Esophagus (tissue), 2 donors: ENCODE measurements at regions not wholly inside any gene's neighbourhood (a gene's known extent, or its start where the extent isn't known, plus 50 kb on each side); places are given as distances from the start of the nearest gene placed in this dataset.

Source experiments
- H3K27ac ChIP-seq, 2 donors: one replicate each; pipeline ENCODE4 v1.5.1; 2013; ENCODE audit warnings: low read depth in 2 of 2, mild to moderate bottlenecking in 2 of 2, inconsistent platforms in 1 of 2, low read length in 1 of 2, moderate library complexity in 1 of 2
- H3K27me3 ChIP-seq, 2 donors: one replicate each; pipeline ENCODE4 v1.6.1; 2013; ENCODE audit warnings: low read length in 2 of 2, control low read depth in 1 of 2, mild to moderate bottlenecking in 1 of 2; ENCODE audit not compliant: insufficient read depth in 2 of 2, control insufficient read depth in 1 of 2
- H3K36me3 ChIP-seq, 2 donors: one replicate each; pipeline ENCODE4 v1.6.1; 2013; ENCODE audit warnings: low read length in 1 of 2; ENCODE audit not compliant: control insufficient read depth in 2 of 2, insufficient read depth in 2 of 2
- H3K4me1 ChIP-seq, 2 donors: one replicate each; pipeline ENCODE4 v1.6.1; 2013; ENCODE audit warnings: low read length in 1 of 2; ENCODE audit not compliant: control insufficient read depth in 2 of 2, insufficient read depth in 2 of 2
- H3K4me3 ChIP-seq, 2 donors: one replicate each; pipeline ENCODE4 v1.5.1; 2013; ENCODE audit warnings: low read length in 2 of 2, mild to moderate bottlenecking in 2 of 2, low read depth in 1 of 2, moderate library complexity in 1 of 2
- H3K9me3 ChIP-seq, 2 donors: one replicate each; pipeline ENCODE4 v1.6.1; 2013; ENCODE audit warnings: mild to moderate bottlenecking in 2 of 2, low read depth in 1 of 2, low read length in 1 of 2, moderate library complexity in 1 of 2; ENCODE audit not compliant: control insufficient read depth in 2 of 2, insufficient read depth in 1 of 2
- WGBS, 2 donors: extraction: QIAGEN DNeasy Blood & Tissue Kit; methylation state at CpG; one replicate each; pipeline ENCODE4 v1.1.7; 2013; 5-methylcytosine and 5-hydroxymethylcytosine counted together
- donor health status: healthy with polysubstance abuse.
- donor health status: Bipolar disorder and iron deficiency.

- no peak overlapping the region for H3K4me3 ChIP-seq
- H3K4me1 ChIP-seq: no peaks in the 10 kb centered on the region
- H3K27me3 ChIP-seq: no peaks in the 10 kb centered on the region
- 46 to 52% methylated on average over 5 of the region's 5 CpGs for WGBS, 2 donors
- H3K27ac ChIP-seq: peak overlapping the region in 1 of 2 donors; percentile 78
- no peaks in the 10 kb centered on the region for H3K9me3 ChIP-seq
- no peaks in the 10 kb centered on the region for H3K36me3 ChIP-seq
These were observed 223.4 kb upstream of the FOXQ1 start for GRCh38 chr6:1088492-1089001.

- H3K4me1 ChIP-seq: peaks cover 0 to 2% of the 10 kb centered on the region in 2 donors
- no peaks in the 10 kb centered on the region for H3K36me3 ChIP-seq
- H3K4me3 ChIP-seq: no peak overlapping the region
- WGBS, 2 donors: 51 to 56% methylated on average over 11 of the region's 11 CpGs
- no peaks in the 10 kb centered on the region for H3K27me3 ChIP-seq
- peak overlapping the region in 1 of 2 donors; percentile 65 for H3K27ac ChIP-seq
- H3K9me3 ChIP-seq: no peaks in the 10 kb centered on the region
These were observed 224.6 kb upstream of the FOXQ1 start for GRCh38 chr6:1087154-1087843.

- H3K4me1 ChIP-seq: peaks cover 0 to 4% of the 10 kb centered on the region in 2 donors
- no peaks in the 10 kb centered on the region for H3K9me3 ChIP-seq
- peak overlapping the region in 1 of 2 donors; percentile 65 for H3K27ac ChIP-seq
- no peaks in the 10 kb centered on the region for H3K36me3 ChIP-seq
- H3K27me3 ChIP-seq: no peaks in the 10 kb centered on the region
- no peak overlapping the region for H3K4me3 ChIP-seq
- WGBS, 2 donors: 74 to 82% methylated on average over 10 of the region's 10 CpGs
These were observed 225.3 kb upstream of the FOXQ1 start for GRCh38 chr6:1086446-1087153.

DNA sequence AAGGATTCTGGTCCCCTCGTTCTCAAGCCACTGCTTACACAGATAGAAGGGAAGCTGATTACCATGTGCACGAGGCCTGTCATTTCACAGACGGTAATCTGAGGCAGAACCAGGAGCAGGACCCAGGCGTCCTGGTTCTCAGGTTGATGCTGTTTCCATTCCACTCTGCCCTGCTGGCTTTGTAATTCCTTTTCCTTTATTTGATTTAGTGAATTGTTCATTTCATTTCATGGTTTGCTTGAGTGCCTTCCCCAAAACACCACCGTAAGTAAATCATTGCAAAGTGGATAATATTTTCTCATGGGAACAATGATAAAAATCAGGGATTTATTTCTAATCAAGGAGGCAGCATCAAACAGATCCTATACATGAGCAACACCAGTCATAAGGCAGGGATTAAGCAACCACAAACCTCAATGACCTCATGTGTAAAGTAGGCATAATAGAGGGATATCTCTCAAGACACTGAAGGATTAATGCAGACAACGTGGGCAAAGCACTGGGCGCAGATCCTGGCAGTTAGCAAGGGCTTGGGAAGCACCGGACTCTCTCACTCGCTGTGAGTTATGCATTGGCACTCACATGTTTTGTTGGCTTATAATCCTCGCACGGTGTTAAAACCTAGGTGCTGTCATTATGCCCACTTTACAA, 229.5 kb upstream of the FOXQ1 start:
- WGBS, 2 donors: 41 to 53% methylated on average over 11 of the region's 11 CpGs
- H3K36me3 ChIP-seq: no peaks in the 10 kb centered on the region
- peaks cover 0 to 4% of the 10 kb centered on the region in 2 donors for H3K4me1 ChIP-seq
- peak overlapping the region; percentile 76 to 84 for H3K27ac ChIP-seq
- H3K9me3 ChIP-seq: no peaks in the 10 kb centered on the region
- no peak overlapping the region for H3K4me3 ChIP-seq
- H3K27me3 ChIP-seq: no peaks in the 10 kb centered on the region

- whole genome bisulfite sequencing, 2 donors: 46% methylated on average over 7 of the region's 7 CpGs
- peaks cover 0 to 5% of the 10 kb centered on the region in 2 donors for H3K4me1 ChIP-seq
- H3K36me3 ChIP-seq: no peaks in the 10 kb centered on the region
- H3K27me3 ChIP-seq: no peaks in the 10 kb centered on the region
- H3K9me3 ChIP-seq: no peaks in the 10 kb centered on the region
- no peak overlapping the region for H3K4me3 ChIP-seq
- peak overlapping the region; percentile 76 to 84 for H3K27ac ChIP-seq
These were observed 230.2 kb upstream of the FOXQ1 start for GRCh38 chr6:1081551-1082284.

GRCh38 chr6:1080453-1081337, 231.2 kb upstream of the FOXQ1 start:
- H3K27ac ChIP-seq: no peak overlapping the region
- H3K4me3 ChIP-seq: no peak overlapping the region
- H3K36me3 ChIP-seq: no peaks in the 10 kb centered on the region
- no peaks in the 10 kb centered on the region for H3K9me3 ChIP-seq
- H3K27me3 ChIP-seq: no peaks in the 10 kb centered on the region
- peaks cover 0 to 9% of the 10 kb centered on the region in 2 donors for H3K4me1 ChIP-seq
- 89 to 94% methylated on average over 34 of the region's 34 CpGs for WGBS, 2 donors

DNA sequence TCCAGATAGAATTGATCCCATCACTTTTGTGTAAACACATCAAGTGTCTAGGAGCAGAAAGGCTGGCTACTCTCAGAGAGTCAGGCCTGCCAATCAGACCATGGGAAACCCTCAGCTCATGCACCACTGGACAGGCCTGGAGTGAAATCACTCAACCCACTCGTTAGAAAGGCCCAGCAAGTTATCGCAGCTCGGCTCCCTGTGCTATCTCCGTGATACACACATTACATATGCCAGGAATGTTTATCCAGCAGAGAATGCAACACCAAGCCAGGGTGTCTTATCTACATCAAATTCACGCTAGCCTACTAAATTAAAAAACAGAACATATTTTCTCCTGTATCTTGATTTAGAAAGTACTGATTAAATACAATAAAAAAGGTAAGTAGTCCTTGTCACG, 232.4 kb upstream of the FOXQ1 start:
- Histone ChIP-seq H3K27ac (no peak overlapping the region), H3K4me3 (no peak overlapping the region), H3K9me3 (no peaks in the 10 kb centered on the region), H3K36me3 (no peaks in the 10 kb centered on the region), H3K27me3 (no peaks in the 10 kb centered on the region), H3K4me1 (peaks cover 0 to 9% of the 10 kb centered on the region in 2 donors)
- WGBS, 2 donors: 84 to 90% methylated on average over 6 of the region's 6 CpGs

DNA sequence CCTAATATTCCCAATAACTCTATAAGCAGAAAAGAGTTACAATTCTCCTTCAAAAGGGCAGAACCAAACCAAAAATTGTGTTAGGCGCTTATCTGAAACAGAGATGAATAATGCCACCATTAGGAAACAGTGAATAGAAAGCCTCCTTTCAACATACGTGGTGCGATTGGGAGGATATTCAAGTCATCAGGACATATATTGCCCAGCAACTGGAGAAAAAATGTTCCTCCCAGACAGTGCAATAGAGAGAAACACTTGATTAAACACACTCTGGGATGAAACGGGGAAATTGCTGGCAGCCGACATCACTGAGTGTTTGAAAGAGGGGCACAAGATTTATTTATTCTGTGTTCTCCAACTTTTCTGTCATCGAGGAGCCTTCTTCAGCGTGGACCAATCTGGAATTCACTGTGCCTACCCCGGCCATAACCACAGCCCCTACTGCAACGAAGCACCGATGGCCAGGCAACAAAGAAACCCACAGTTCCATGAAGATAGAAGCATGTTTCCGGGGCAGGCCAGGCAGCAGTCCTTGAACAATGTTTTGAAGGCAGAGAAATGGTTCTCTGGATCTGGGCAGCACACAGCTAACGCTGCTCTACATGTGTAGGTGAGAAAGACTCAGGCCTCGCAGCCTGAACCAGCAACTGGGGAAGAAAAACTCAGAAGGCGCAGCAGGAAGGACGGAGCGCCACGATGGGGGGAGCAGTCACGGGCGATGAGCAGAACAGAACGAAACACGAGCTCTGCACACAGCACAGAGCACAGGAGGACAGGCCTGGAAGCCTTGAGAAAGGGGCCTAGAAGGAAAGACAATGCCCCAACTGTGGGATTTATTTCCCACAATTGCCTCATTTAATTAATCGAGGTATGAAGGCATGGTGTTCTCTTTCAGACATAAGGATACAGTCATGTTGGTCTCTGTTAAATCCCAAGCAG, 234.2 kb upstream of the FOXQ1 start:
- Histone ChIP-seq H3K27ac (no peak overlapping the region), H3K27me3 (no peaks in the 10 kb centered on the region), H3K4me1 (peaks cover 0 to 9% of the 10 kb centered on the region in 2 donors), H3K4me3 (no peak overlapping the region), H3K9me3 (no peaks in the 10 kb centered on the region), H3K36me3 (no peaks in the 10 kb centered on the region)
- 87 to 91% methylated on average over 22 of the region's 22 CpGs for WGBS, 2 donors
